Stomach (tissue), 4 donors: ENCODE measurements at regions not wholly inside any gene's neighbourhood (a gene's known extent, or its start where the extent isn't known, plus 50 kb on each side); places are given as distances from the start of the nearest gene placed in this dataset.

Source experiments
- POLR2AphosphoS5 ChIP-seq, 3 donors: sonication (generic); formaldehyde crosslinking; IDR thresholded peaks; one replicate each; pipeline ENCODE4 v1.6.1; 2016; ENCODE audit warnings: antibody characterized with exemption in 3 of 3
- TF ChIP-seq, protein P1 (sequence below), 7 experiments: fragments of 450-650 bp in 4 of 7; fragments of 200-600 bp in 3 of 7; sonication (generic) in 3 of 7; IDR thresholded peaks; one replicate each; pipeline ENCODE4 v1.5.1; 2016 to 2019; ENCODE audit warnings: antibody characterized with exemption in 7 of 7, control low read depth in 2 of 7, mild to moderate bottlenecking in 1 of 7

DNA sequence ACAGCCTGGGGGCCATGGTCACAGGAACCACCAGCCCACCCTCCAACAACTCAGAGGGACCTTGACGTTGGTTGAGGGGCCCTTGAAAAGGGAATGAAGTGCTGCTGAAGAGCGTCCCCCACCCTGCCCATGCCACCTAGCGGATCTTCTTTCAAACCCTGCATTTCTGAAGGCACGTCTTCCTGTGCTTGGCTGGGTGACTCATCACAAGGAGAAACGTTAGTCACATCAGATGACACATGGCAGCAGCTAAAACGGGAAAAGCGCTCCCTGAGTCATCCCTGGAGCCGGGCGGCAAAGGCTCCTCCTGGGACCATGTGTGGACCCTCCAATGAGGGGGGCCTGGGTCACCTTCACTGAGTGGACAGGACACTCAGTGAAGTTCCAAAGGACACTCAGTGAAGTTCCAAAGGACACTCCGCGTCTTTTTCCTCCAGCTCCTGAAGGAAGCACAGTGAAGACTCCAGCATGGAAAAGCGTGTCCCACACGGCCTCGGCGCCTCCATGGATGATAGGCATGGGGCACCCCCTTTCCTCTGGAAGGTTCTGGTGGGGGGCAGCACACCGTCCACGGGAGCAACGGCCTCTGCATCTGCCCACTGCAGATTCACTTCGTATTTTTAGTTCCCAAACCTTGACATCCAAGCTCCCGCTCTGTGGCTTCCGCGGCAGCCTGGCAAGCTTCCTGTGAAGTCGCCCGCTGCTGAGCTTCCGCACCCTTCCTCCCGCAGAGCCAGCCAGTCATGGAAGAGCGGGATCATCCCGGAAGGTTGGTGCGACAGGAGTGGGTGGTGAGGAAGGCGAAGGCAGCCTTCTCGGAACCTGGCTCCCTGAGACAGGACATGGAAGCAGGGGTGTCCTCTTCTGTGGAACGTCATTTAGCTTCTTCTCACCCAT is 383.4 kb downstream of the VRK1 start:
- no peak for TF ChIP-seq POLR2AphosphoS5 (IDR thresholded peaks at IDR 0.05)
- TF ChIP-seq, protein P1, sequence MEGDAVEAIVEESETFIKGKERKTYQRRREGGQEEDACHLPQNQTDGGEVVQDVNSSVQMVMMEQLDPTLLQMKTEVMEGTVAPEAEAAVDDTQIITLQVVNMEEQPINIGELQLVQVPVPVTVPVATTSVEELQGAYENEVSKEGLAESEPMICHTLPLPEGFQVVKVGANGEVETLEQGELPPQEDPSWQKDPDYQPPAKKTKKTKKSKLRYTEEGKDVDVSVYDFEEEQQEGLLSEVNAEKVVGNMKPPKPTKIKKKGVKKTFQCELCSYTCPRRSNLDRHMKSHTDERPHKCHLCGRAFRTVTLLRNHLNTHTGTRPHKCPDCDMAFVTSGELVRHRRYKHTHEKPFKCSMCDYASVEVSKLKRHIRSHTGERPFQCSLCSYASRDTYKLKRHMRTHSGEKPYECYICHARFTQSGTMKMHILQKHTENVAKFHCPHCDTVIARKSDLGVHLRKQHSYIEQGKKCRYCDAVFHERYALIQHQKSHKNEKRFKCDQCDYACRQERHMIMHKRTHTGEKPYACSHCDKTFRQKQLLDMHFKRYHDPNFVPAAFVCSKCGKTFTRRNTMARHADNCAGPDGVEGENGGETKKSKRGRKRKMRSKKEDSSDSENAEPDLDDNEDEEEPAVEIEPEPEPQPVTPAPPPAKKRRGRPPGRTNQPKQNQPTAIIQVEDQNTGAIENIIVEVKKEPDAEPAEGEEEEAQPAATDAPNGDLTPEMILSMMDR (IDR thresholded peaks at IDR 0.05) = no peak
